ENCODE measurements at regions not wholly inside any gene's neighbourhood (a gene's known extent, or its start where the extent isn't known, plus 50 kb on each side); places are given as distances from the start of the nearest gene placed in this dataset.

GRCh38 chr4:96839441-96839840 lies 999.5 kb downstream of the PDHA2 start:
- no peak for DNase-seq (ENCODE audit: insufficient read length, low spot score, missing footprints)
- no peak overlapping the region for H3K4me2 ChIP-seq (ENCODE audit: insufficient read depth, low read length)
- no peak overlapping the region for H2AFZ ChIP-seq (ENCODE audit: low read length)
- no peaks in the 10 kb centered on the region for H3K9me3 ChIP-seq (ENCODE audit: low read depth, low read length)
- H3K36me3 ChIP-seq (ENCODE audit: insufficient read depth, low read length), result no peaks in the 10 kb centered on the region
- H3K79me2 ChIP-seq (ENCODE audit: insufficient read depth, low read length), result no peaks in the 10 kb centered on the region
- TF ChIP-seq CTCF (IDR thresholded peaks at IDR 0.05; ENCODE audit: extremely low read depth, low read depth, low read length), result no peak
- H3K27ac ChIP-seq (ENCODE audit: low read depth, low read length), result no peak overlapping the region
- no peaks in the 10 kb centered on the region for H3K4me1 ChIP-seq (ENCODE audit: insufficient read depth, low read length)
- H4K20me1 ChIP-seq (ENCODE audit: insufficient read depth, low read length), result no peaks in the 10 kb centered on the region
- H3K27me3 ChIP-seq (ENCODE audit: insufficient read depth, low read length), result no peaks in the 10 kb centered on the region
- H3K4me3 ChIP-seq (ENCODE audit: insufficient read depth, low read length), result no peak overlapping the region

GRCh38 chr4:96841801-96842200 lies 1001.9 kb downstream of the PDHA2 start:
- no peak overlapping the region for H3K27ac ChIP-seq (ENCODE audit: low read depth, low read length)
- H3K36me3 ChIP-seq (ENCODE audit: insufficient read depth, low read length), result no peaks in the 10 kb centered on the region
- H3K4me2 ChIP-seq (ENCODE audit: insufficient read depth, low read length), result no peak overlapping the region
- DNase-seq (ENCODE audit: insufficient read length, low spot score, missing footprints), result no peak
- H2AFZ ChIP-seq (ENCODE audit: low read length), result no peak overlapping the region
- H3K27me3 ChIP-seq (ENCODE audit: insufficient read depth, low read length), result no peaks in the 10 kb centered on the region
- H3K4me3 ChIP-seq (ENCODE audit: insufficient read depth, low read length), result no peak overlapping the region
- H3K79me2 ChIP-seq (ENCODE audit: insufficient read depth, low read length), result no peaks in the 10 kb centered on the region
- no peaks in the 10 kb centered on the region for H4K20me1 ChIP-seq (ENCODE audit: insufficient read depth, low read length)
- TF ChIP-seq CTCF (IDR thresholded peaks at IDR 0.05; ENCODE audit: extremely low read depth, low read depth, low read length), result no peak
- H3K9me3 ChIP-seq (ENCODE audit: low read depth, low read length), result no peaks in the 10 kb centered on the region
- no peaks in the 10 kb centered on the region for H3K4me1 ChIP-seq (ENCODE audit: insufficient read depth, low read length)

- Histone ChIP-seq H3K27ac (ENCODE audit: low read depth, low read length) (no peak overlapping the region), H3K4me2 (ENCODE audit: insufficient read depth, low read length) (no peak overlapping the region), H3K4me1 (ENCODE audit: insufficient read depth, low read length) (no peaks in the 10 kb centered on the region), H3K4me3 (ENCODE audit: insufficient read depth, low read length) (no peak overlapping the region), H3K79me2 (ENCODE audit: insufficient read depth, low read length) (no peaks in the 10 kb centered on the region), H2AFZ (ENCODE audit: low read length) (no peak overlapping the region), H3K27me3 (ENCODE audit: insufficient read depth, low read length) (no peaks in the 10 kb centered on the region), H3K9me3 (ENCODE audit: low read depth, low read length) (no peaks in the 10 kb centered on the region), H3K36me3 (ENCODE audit: insufficient read depth, low read length) (no peaks in the 10 kb centered on the region), H4K20me1 (ENCODE audit: insufficient read depth, low read length) (no peaks in the 10 kb centered on the region)
- TF ChIP-seq CTCF (IDR thresholded peaks at IDR 0.05; ENCODE audit: extremely low read depth, low read depth, low read length), result no peak
- no peak for DNase-seq (ENCODE audit: insufficient read length, low spot score, missing footprints)
Observed at GRCh38 chr4:96844858-96845490, 1005.1 kb downstream of the PDHA2 start.

- no peaks in the 10 kb centered on the region for H3K79me2 ChIP-seq (ENCODE audit: insufficient read depth, low read length)
- no peak overlapping the region for H2AFZ ChIP-seq (ENCODE audit: low read length)
- no peaks in the 10 kb centered on the region for H3K36me3 ChIP-seq (ENCODE audit: insufficient read depth, low read length)
- no peak for TF ChIP-seq CTCF (IDR thresholded peaks at IDR 0.05; ENCODE audit: extremely low read depth, low read depth, low read length)
- no peak overlapping the region for H3K27ac ChIP-seq (ENCODE audit: low read depth, low read length)
- H3K9me3 ChIP-seq (ENCODE audit: low read depth, low read length), result no peaks in the 10 kb centered on the region
- no peak for DNase-seq (ENCODE audit: insufficient read length, low spot score, missing footprints)
- no peak overlapping the region for H3K4me2 ChIP-seq (ENCODE audit: insufficient read depth, low read length)
- H3K27me3 ChIP-seq (ENCODE audit: insufficient read depth, low read length), result no peaks in the 10 kb centered on the region
- H3K4me3 ChIP-seq (ENCODE audit: insufficient read depth, low read length), result no peak overlapping the region
- H4K20me1 ChIP-seq (ENCODE audit: insufficient read depth, low read length), result no peaks in the 10 kb centered on the region
- H3K4me1 ChIP-seq (ENCODE audit: insufficient read depth, low read length), result no peaks in the 10 kb centered on the region
Observed at GRCh38 chr4:96845819-96846218, 1005.9 kb downstream of the PDHA2 start.
